SK-N-SH (cell line): ENCODE measurements at regions not wholly inside any gene's neighbourhood (a gene's known extent, or its start where the extent isn't known, plus 50 kb on each side); places are given as distances from the start of the nearest gene placed in this dataset.

Experiments used
- CTCF ChIA-PET: fragments of 300-600, 350-600 bp; formaldehyde crosslinking; extraction: SDS; loops from one replicate; lab custom pipeline; 2021; lab: Yijun Ruan, JAX
- POLR2A ChIA-PET: fragments of 350-600 bp; sonication (Branson Sonifier 250); formaldehyde crosslinking; extraction: SDS; loops from one replicate; lab custom pipeline; 2020; ENCODE audit warnings: antibody characterized with exemption, inconsistent platforms; lab: Yijun Ruan, JAX
- DNase-seq: peaks from one replicate; pipeline ENCODE4 v3.0.0; 2012
- H2AFZ ChIP-seq: fragments of 200-600 bp; sonication (generic); 2 replicates; pipeline ENCODE4 v1.8.1; 2016; ENCODE audit warnings: antibody characterized with exemption, mild to moderate bottlenecking, low read depth
- H3F3A ChIP-seq: fragments of 200-600 bp; sonication (generic); replicated peaks from 2 replicates; pipeline ENCODE3; 2016; ENCODE audit warnings: antibody characterized with exemption, mild to moderate bottlenecking; ENCODE audit not compliant: insufficient read depth
- H3K27ac ChIP-seq, 2 experiments: fragments of 200-500 bp in 1 of 2; fragments of 200-600 bp in 1 of 2; sonication (Bioruptor generic) in 1 of 2; sonication (generic), shearing (Covaris generic) in 1 of 2; 2 replicates each; pipeline versions ENCODE4 v1.5.1 to v1.6.1; 2014 to 2016; ENCODE audit warnings: low read depth in 2 of 2, inconsistent platforms in 1 of 2, low read length in 1 of 2, mild to moderate bottlenecking in 1 of 2, mixed read lengths in 1 of 2
- H3K27me3 ChIP-seq: fragments of 200-600 bp; sonication (generic), shearing (Covaris generic); 2 replicates; pipeline ENCODE4 v1.6.1; 2016; ENCODE audit warnings: mixed run types; ENCODE audit not compliant: insufficient read depth
- H3K36me3 ChIP-seq, 2 experiments: fragments of 200-500 bp in 1 of 2; fragments of 200-600 bp in 1 of 2; sonication (Bioruptor generic) in 1 of 2; sonication (generic) in 1 of 2; replicated peaks in 1 of 2; 2 replicates each; pipeline versions ENCODE3 to v1.5.1; 2014 to 2016; ENCODE audit warnings: low read length in 1 of 2, mild to moderate bottlenecking in 1 of 2; ENCODE audit not compliant: insufficient read depth in 2 of 2, control insufficient read depth in 1 of 2
- H3K4me1 ChIP-seq, 2 experiments: fragments of 200-500 bp in 1 of 2; fragments of 200-600 bp in 1 of 2; sonication (Bioruptor generic) in 1 of 2; sonication (generic), shearing (Covaris generic) in 1 of 2; 2 replicates each; pipeline versions ENCODE4 v1.5.1 to v1.6.1; 2014 to 2016; ENCODE audit warnings: low read depth in 1 of 2, low read length in 1 of 2, mixed run types in 1 of 2; ENCODE audit not compliant: insufficient read depth in 2 of 2, control insufficient read depth in 1 of 2
- H3K4me2 ChIP-seq: fragments of 200-600 bp; sonication (generic), shearing (Covaris generic); 2 replicates; pipeline ENCODE4 v1.6.1; 2017; ENCODE audit warnings: mixed run types
- H3K4me3 ChIP-seq, 2 experiments: fragments of 200-500 bp in 1 of 2; fragments of 200-600 bp in 1 of 2; sonication (Bioruptor generic) in 1 of 2; sonication (generic), shearing (Covaris generic) in 1 of 2; 2 replicates each; pipeline versions ENCODE4 v1.5.1 to v1.8.1; 2014 to 2016; ENCODE audit warnings: low read depth in 2 of 2, inconsistent platforms in 1 of 2, low read length in 1 of 2, mild to moderate bottlenecking in 1 of 2, mixed read lengths in 1 of 2, moderate library complexity in 1 of 2
- H3K79me2 ChIP-seq: fragments of 200-600 bp; sonication (generic); 2 replicates; pipeline ENCODE4 v1.8.1; 2017; ENCODE audit warnings: mild to moderate bottlenecking; ENCODE audit not compliant: insufficient read depth
- H3K9ac ChIP-seq: fragments of 200-600 bp; sonication (generic); 2 replicates; pipeline ENCODE4 v1.6.1; 2017; ENCODE audit warnings: mixed run types
- H3K9me2 ChIP-seq: fragments of 200-600 bp; sonication (generic); 2 replicates; pipeline ENCODE4 v1.6.1; 2017; ENCODE audit warnings: mixed run types
- H3K9me3 ChIP-seq: fragments of 200-600 bp; sonication (generic); 2 replicates; pipeline ENCODE4 v1.6.1; 2017; ENCODE audit warnings: mixed run types, mild to moderate bottlenecking, moderate library complexity
- H4K20me1 ChIP-seq: fragments of 200-600 bp; sonication (generic); 2 replicates; pipeline ENCODE4 v1.6.1; 2017; ENCODE audit warnings: mild to moderate bottlenecking, mixed run types; ENCODE audit not compliant: insufficient read depth
- CTCF ChIP-seq: fragments of 200-600 bp; sonication (generic); IDR thresholded peaks from 2 replicates; pipeline ENCODE4 v1.6.1; 2017; ENCODE audit warnings: antibody characterized with exemption, mild to moderate bottlenecking, moderate library complexity
- ELF1 ChIP-seq: IDR thresholded peaks from 2 replicates; pipeline ENCODE4 v1.4.0; 2012
- EP300 ChIP-seq, 2 experiments: IDR thresholded peaks; 2 replicates each; pipeline versions ENCODE4 v1.4.0 to v1.6.1; 2012; ENCODE audit warnings: borderline replicate concordance in 1 of 2, low read depth in 1 of 2, low read length in 1 of 2
- FOSL2 ChIP-seq: IDR thresholded peaks from 2 replicates; pipeline ENCODE4 v1.4.0; 2012; ENCODE audit warnings: low read depth, mild to moderate bottlenecking, moderate library complexity, borderline replicate concordance
- FOXJ3 ChIP-seq: sonication (generic); formaldehyde crosslinking; IDR thresholded peaks from 2 replicates; pipeline ENCODE4 v1.5.1; 2020; ENCODE audit warnings: mild to moderate bottlenecking, missing genetic modification reagents
- FOXM1 ChIP-seq: IDR thresholded peaks from 2 replicates; pipeline ENCODE4 v1.4.0; 2012; ENCODE audit warnings: low read depth, mild to moderate bottlenecking
- GABPA ChIP-seq: IDR thresholded peaks from 2 replicates; pipeline ENCODE4 v1.4.0; 2012; ENCODE audit warnings: low read depth, mild to moderate bottlenecking
- GATA2 ChIP-seq: sonication (generic); formaldehyde crosslinking; IDR thresholded peaks from 2 replicates; pipeline ENCODE4 v1.5.0; 2020; ENCODE audit warnings: mild to moderate bottlenecking, missing genetic modification reagents
- IRF3 ChIP-seq: fragments of 150-350 bp; IDR thresholded peaks from 2 replicates; pipeline ENCODE4 v1.6.1; 2016; ENCODE audit warnings: mild to moderate bottlenecking, low read depth, low read length
- JUND ChIP-seq: IDR thresholded peaks from 2 replicates; pipeline ENCODE4 v1.4.0; 2012
- MAX ChIP-seq: IDR thresholded peaks from 2 replicates; pipeline ENCODE4 v1.4.0; 2012; ENCODE audit warnings: low read depth
- MEF2A ChIP-seq: IDR thresholded peaks from 2 replicates; pipeline ENCODE4 v1.4.0; 2012; ENCODE audit warnings: low read depth, borderline replicate concordance
- MXI1 ChIP-seq: IDR thresholded peaks from 2 replicates; pipeline ENCODE4 v1.6.1; 2012; ENCODE audit warnings: mild to moderate bottlenecking, low read depth, low read length, improper control_type of control experiment
- NFIC ChIP-seq: IDR thresholded peaks from 2 replicates; pipeline ENCODE4 v1.4.0; 2012; ENCODE audit warnings: borderline replicate concordance
- NRF1 ChIP-seq: IDR thresholded peaks from 2 replicates; pipeline ENCODE4 v1.6.1; 2012; ENCODE audit warnings: low read depth, mild to moderate bottlenecking, low read length
- PBX3 ChIP-seq: IDR thresholded peaks from 2 replicates; pipeline ENCODE4; 2012
- POLR2AphosphoS5 ChIP-seq: IDR thresholded peaks from 2 replicates; pipeline ENCODE4 v1.6.1; 2012; ENCODE audit warnings: low read depth, low read length
- RCOR1 ChIP-seq: fragments of 150-350 bp; IDR thresholded peaks from 2 replicates; pipeline ENCODE4 v1.6.1; 2017; ENCODE audit warnings: antibody characterized with exemption, low read length
- RFX5 ChIP-seq: IDR thresholded peaks from 2 replicates; pipeline ENCODE4 v1.6.1; 2012; ENCODE audit warnings: mild to moderate bottlenecking, improper control_type of control experiment, low read length
- RXRA ChIP-seq: IDR thresholded peaks from 2 replicates; pipeline ENCODE4 v1.4.0; 2012; ENCODE audit warnings: low read depth, mild to moderate bottlenecking, borderline replicate concordance
- SIN3A ChIP-seq: IDR thresholded peaks from 2 replicates; pipeline ENCODE4 v1.6.1; 2012; ENCODE audit warnings: low read depth, mild to moderate bottlenecking, low read length, moderate library complexity, borderline replicate concordance
- SMC3 ChIP-seq: IDR thresholded peaks from 2 replicates; pipeline ENCODE4 v1.6.1; 2012; ENCODE audit warnings: low read depth, low read length, improper control_type of control experiment
- TAF1 ChIP-seq: IDR thresholded peaks from 2 replicates; pipeline ENCODE4 v1.6.1; 2012; ENCODE audit warnings: low read depth, mild to moderate bottlenecking, low read length, moderate library complexity, borderline replicate concordance
- TCF12 ChIP-seq: IDR thresholded peaks from 2 replicates; pipeline ENCODE4 v1.4.0; 2012
- TEAD4 ChIP-seq: IDR thresholded peaks from 2 replicates; pipeline ENCODE4 v1.4.0; 2012; ENCODE audit warnings: mild to moderate bottlenecking, borderline replicate concordance; ENCODE audit not compliant: insufficient read depth
- USF1 ChIP-seq: IDR thresholded peaks from 2 replicates; pipeline ENCODE4 v1.4.0; 2012; ENCODE audit warnings: low read depth, borderline replicate concordance
- USF2 ChIP-seq: fragments of 150-350 bp; IDR thresholded peaks from 2 replicates; pipeline ENCODE4 v1.6.1; 2017; ENCODE audit warnings: antibody characterized with exemption, low read length, low read depth, borderline replicate concordance
- YY1 ChIP-seq: IDR thresholded peaks from 2 replicates; pipeline ENCODE4 v1.4.0; 2012; ENCODE audit warnings: low read depth, mild to moderate bottlenecking
- ZBTB33 ChIP-seq: IDR thresholded peaks from 2 replicates; pipeline ENCODE4 v1.4.0; 2012; ENCODE audit warnings: low read depth, borderline replicate concordance
- WGBS: methylation state at CpG from one replicate; pipeline ENCODE4 v1.1.6; 2017; ENCODE audit warnings: low lambda C conversion rate; 5-methylcytosine and 5-hydroxymethylcytosine counted together

- Histone ChIP-seq H2AFZ (peak overlapping the region; percentile 33; the same call in 1 of the 2 replicates), H3K36me3 (no peaks in the 10 kb centered on the region), H3K4me1 (peaks cover 0 to 33% of the 10 kb centered on the region in 2 experiments), H3K9ac (no peak overlapping the region), H3K4me3 (no peak overlapping the region), H3K27ac (peak overlapping the region; percentile 48 to 75; a peak in 3 of 4 replicates), H3K9me3 (no peaks in the 10 kb centered on the region), H3K9me2 (no peaks in the 10 kb centered on the region), H3K4me2 (peak overlapping the region; percentile 21; the same call in 1 of the 2 replicates), H3K27me3 (no peaks in the 10 kb centered on the region), H3F3A (peaks cover 6% of the 10 kb centered on the region), H4K20me1 (no peaks in the 10 kb centered on the region), H3K79me2 (no peaks in the 10 kb centered on the region)
- no peak for DNase-seq
- ChIA-PET CTCF (interaction anchor here (1.0 to 15.0 kb wide), 3 partner anchors 8 to 538 kb away, joined by 3 to 294 read pairs (median 3); no protein-coding TSS in a partner anchor), POLR2A (no interaction called here)
- WGBS, result 57% methylated on average over 3 of the region's 3 CpGs
- no peak for TF ChIP-seq MEF2A
- no peak for TF ChIP-seq TEAD4
- no peak for TF ChIP-seq FOXM1
- peak in 1 of 2 experiments; percentile 38; a peak in 1 of 4 replicates for TF ChIP-seq EP300 (IDR thresholded peaks at IDR 0.05; ENCODE audit: borderline replicate concordance in 1 of 2, low read depth in 1 of 2, low read length in 1 of 2)
- no peak for TF ChIP-seq GATA2 (CRISPR knock-in tag)
- peak; percentile 46; the same call in 1 of the 2 replicates for TF ChIP-seq ELF1
- no peak for TF ChIP-seq RFX5
- TF ChIP-seq RXRA, result no peak
- no peak for TF ChIP-seq MAX
- peak; percentile 43; the same call in 1 of the 2 replicates for TF ChIP-seq TCF12
- no peak for TF ChIP-seq POLR2AphosphoS5
- TF ChIP-seq IRF3, result no peak
- TF ChIP-seq USF2, result no peak
- no peak for TF ChIP-seq TAF1
- no peak for TF ChIP-seq NRF1
- TF ChIP-seq PBX3, result no peak
- TF ChIP-seq USF1, result no peak
- no peak for TF ChIP-seq ZBTB33
- no peak for TF ChIP-seq FOSL2
- no peak for TF ChIP-seq JUND
- peak; percentile 30; the same call in 1 of the 2 replicates for TF ChIP-seq GABPA
- TF ChIP-seq RCOR1, result no peak
- TF ChIP-seq MXI1, result no peak
- TF ChIP-seq FOXJ3 (CRISPR knock-in tag), result no peak
- TF ChIP-seq NFIC, result peak; percentile 53; the same call in 1 of the 2 replicates
- no peak for TF ChIP-seq SIN3A
- no peak for TF ChIP-seq CTCF
- TF ChIP-seq SMC3, result no peak
- TF ChIP-seq YY1, result no peak
Observed at GRCh38 chr10:60446851-60447250, 57.2 kb upstream of the ANK3 start.
